ENCODE measurements at regions not wholly inside any gene's neighbourhood (a gene's known extent, or its start where the extent isn't known, plus 50 kb on each side); places are given as distances from the start of the nearest gene placed in this dataset.

- DNase-seq (ENCODE audit: low read depth): no peak
These were observed 568.4 kb upstream of the CAMK1G start for GRCh38 chr1:209015092-209015491.

- no peak for DNase-seq (ENCODE audit: low read depth)
These were observed 561.9 kb upstream of the CAMK1G start for GRCh38 chr1:209021622-209022021.

- no peak for DNase-seq (ENCODE audit: low read depth)
These were observed 559.7 kb upstream of the CAMK1G start for GRCh38 chr1:209023790-209024189.

GRCh38 chr1:209029737-209030136 is 553.8 kb upstream of the CAMK1G start:
- no peak for DNase-seq (ENCODE audit: low read depth)

GRCh38 chr1:209030454-209031167 is 552.9 kb upstream of the CAMK1G start:
- no peak for DNase-seq (ENCODE audit: low read depth)

GRCh38 chr1:209037064-209037463 is 546.5 kb upstream of the CAMK1G start:
- DNase-seq (ENCODE audit: low read depth): no peak

GRCh38 chr1:209038316-209038715 is 545.2 kb upstream of the CAMK1G start:
- no peak for DNase-seq (ENCODE audit: low read depth)

GRCh38 chr1:209038735-209039134 is 544.8 kb upstream of the CAMK1G start:
- DNase-seq (ENCODE audit: low read depth): no peak

GRCh38 chr1:209040351-209040750 is 543.2 kb upstream of the CAMK1G start:
- no peak for DNase-seq (ENCODE audit: low read depth)

- no peak for DNase-seq (ENCODE audit: low read depth)
These were observed 541.6 kb upstream of the CAMK1G start for GRCh38 chr1:209041927-209042326.

- no peak for DNase-seq (ENCODE audit: low read depth)
These were observed 541.1 kb upstream of the CAMK1G start for GRCh38 chr1:209042413-209042812.

GRCh38 chr1:209045331-209046057 is 538.0 kb upstream of the CAMK1G start:
- DNase-seq (ENCODE audit: low read depth): no peak

- no peak for DNase-seq (ENCODE audit: low read depth)
These were observed 537.5 kb upstream of the CAMK1G start for GRCh38 chr1:209046058-209046417.

- no peak for DNase-seq (ENCODE audit: low read depth)
These were observed 536.6 kb upstream of the CAMK1G start for GRCh38 chr1:209046935-209047334.

GRCh38 chr1:209048941-209049669 is 534.4 kb upstream of the CAMK1G start:
- no peak for DNase-seq (ENCODE audit: low read depth)

GRCh38 chr1:209051570-209051969 is 531.9 kb upstream of the CAMK1G start:
- no peak for DNase-seq (ENCODE audit: low read depth)

GRCh38 chr1:209053587-209053986 is 529.9 kb upstream of the CAMK1G start:
- DNase-seq (ENCODE audit: low read depth): no peak

- no peak for DNase-seq (ENCODE audit: low read depth)
These were observed 526.4 kb upstream of the CAMK1G start for GRCh38 chr1:209057083-209057482.

GRCh38 chr1:209057901-209058300 is 525.6 kb upstream of the CAMK1G start:
- no peak for DNase-seq (ENCODE audit: low read depth)

GRCh38 chr1:209059376-209059775 is 524.1 kb upstream of the CAMK1G start:
- DNase-seq (ENCODE audit: low read depth): no peak

- DNase-seq (ENCODE audit: low read depth): no peak
These were observed 523.5 kb upstream of the CAMK1G start for GRCh38 chr1:209059981-209060380.

- no peak for DNase-seq (ENCODE audit: low read depth)
These were observed 521.4 kb upstream of the CAMK1G start for GRCh38 chr1:209062081-209062620.

- DNase-seq (ENCODE audit: low read depth): no peak
These were observed 520.7 kb upstream of the CAMK1G start for GRCh38 chr1:209062863-209063262.

Measured in stimulated activated CD8-positive, alpha-beta memory T cell treated with anti-CD3 and anti-CD28 coated beads, Interleukin-15, amount 100 ng/mL, for 1 hour (primary cell).